Prostate gland (tissue), 2 donors: ENCODE measurements at regions not wholly inside any gene's neighbourhood (a gene's known extent, or its start where the extent isn't known, plus 50 kb on each side); places are given as distances from the start of the nearest gene placed in this dataset.

ENCODE experiments used
- CTCF ChIP-seq, 4 experiments: fragments of 200-600 bp in 2 of 4; fragments of 450-650 bp in 2 of 4; sonication (generic) in 2 of 4; IDR thresholded peaks; 1 replicate in 3 of 4; 2 replicates in 1 of 4; pipeline ENCODE4 v1.5.1; 2016 to 2019; ENCODE audit warnings: antibody characterized with exemption in 4 of 4, mild to moderate bottlenecking in 2 of 4, moderate library complexity in 2 of 4
- POLR2A ChIP-seq: fragments of 450-650 bp; IDR thresholded peaks from one replicate; pipeline ENCODE4 v1.6.1; 2016; ENCODE audit warnings: antibody characterized with exemption, mild to moderate bottlenecking
- POLR2AphosphoS5 ChIP-seq: sonication (generic); formaldehyde crosslinking; IDR thresholded peaks from one replicate; pipeline ENCODE4 v1.6.1; 2017; ENCODE audit warnings: antibody characterized with exemption

- no peak for TF ChIP-seq POLR2A
- TF ChIP-seq CTCF (IDR thresholded peaks at IDR 0.05): no peak
- no peak for TF ChIP-seq POLR2AphosphoS5
Measured at GRCh38 chr4:19171832-19172231, 1079.9 kb upstream of the SLIT2 start.
